Astrocyte of the cerebellum (primary cell): ENCODE measurements at regions not wholly inside any gene's neighbourhood (a gene's known extent, or its start where the extent isn't known, plus 50 kb on each side); places are given as distances from the start of the nearest gene placed in this dataset.

ENCODE experiments used
- DNase-seq: peaks from one replicate; pipeline ENCODE4 v3.0.0-alpha.2; 2011; ENCODE audit warnings: low read depth
- H3K4me3 ChIP-seq: 2 replicates; pipeline ENCODE4 v1.5.1; 2011; ENCODE audit warnings: mild to moderate bottlenecking, low read depth, low read length, moderate library complexity
- CTCF ChIP-seq: IDR thresholded peaks from 2 replicates; pipeline ENCODE4 v1.5.1; 2012; ENCODE audit warnings: low read length, low read depth, moderate library complexity, mild to moderate bottlenecking; ENCODE audit errors: missing control alignments
- in situ Hi-C: cut with HindIII; loops from 2 replicates; pipeline ENCODE4 v1.10.0; 2017; ENCODE audit warnings: low sequenced_read_pairs

DNA sequence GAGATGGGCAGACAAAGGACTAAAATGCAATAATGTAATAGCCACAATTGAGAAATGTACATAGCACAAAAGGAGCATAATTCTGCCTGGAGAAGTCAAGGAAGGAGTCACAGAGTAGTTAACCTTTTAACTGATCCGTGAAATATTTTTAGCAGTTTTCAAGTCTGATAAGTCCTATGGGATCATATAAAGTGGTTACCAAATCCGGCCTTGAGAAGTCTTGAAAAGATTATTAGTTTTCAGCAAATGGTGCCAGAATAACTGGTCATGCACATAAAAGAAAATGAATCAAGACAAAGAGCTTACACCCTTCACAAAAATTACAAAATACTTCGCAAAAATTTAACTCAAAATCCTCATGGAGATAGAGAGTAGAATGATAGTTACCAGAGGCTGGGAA, 788.7 kb upstream of the AMOT start:
- no peak for TF ChIP-seq CTCF
- DNase-seq: no peak
- no peak overlapping the region for H3K4me3 ChIP-seq
- in situ Hi-C loops: no loop called here

GRCh38 chrX:113594123-113594841, 753.7 kb upstream of the AMOT start:
- no peak overlapping the region for H3K4me3 ChIP-seq
- TF ChIP-seq CTCF: no peak
- DNase-seq: no peak
- in situ Hi-C loops: no loop called here

GRCh38 chrX:113586281-113586898, 745.8 kb upstream of the AMOT start:
- TF ChIP-seq CTCF: no peak
- in situ Hi-C loops: no loop called here
- no peak overlapping the region for H3K4me3 ChIP-seq
- no peak for DNase-seq

- no peak for TF ChIP-seq CTCF
- in situ Hi-C loops: no loop called here
These were observed 739.9 kb upstream of the AMOT start for GRCh38 chrX:113580486-113580885.

GRCh38 chrX:113558576-113558975, 717.9 kb upstream of the AMOT start:
- in situ Hi-C loops: no loop called here
- H3K4me3 ChIP-seq: no peak overlapping the region
- TF ChIP-seq CTCF: no peak
- no peak for DNase-seq

More at GRCh38 chrX:113580486-113580885, 739.9 kb upstream of the AMOT start:
- no peak overlapping the region for H3K4me3 ChIP-seq
- no peak for DNase-seq

DNA sequence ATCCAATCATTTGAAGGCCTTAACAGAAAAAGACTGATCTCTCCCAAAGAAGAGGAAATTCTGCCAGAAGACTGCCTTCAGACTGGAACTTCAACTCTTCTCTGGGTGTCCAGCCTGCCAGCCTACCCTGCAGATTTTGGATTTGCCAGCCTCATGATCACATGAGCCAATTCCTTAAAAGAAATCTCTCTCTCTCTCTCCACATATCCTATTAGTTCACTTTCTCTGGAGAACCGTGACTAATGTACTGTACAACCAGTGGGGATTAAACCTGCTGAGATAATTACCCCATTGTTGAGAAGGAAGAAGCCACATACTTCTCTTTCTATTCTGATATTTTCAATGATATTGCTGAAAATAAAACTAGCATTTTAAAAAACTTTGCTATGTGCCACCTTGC, 711.3 kb upstream of the AMOT start:
- no peak for DNase-seq
- in situ Hi-C loops: no loop called here
- no peak for TF ChIP-seq CTCF
- H3K4me3 ChIP-seq: no peak overlapping the region
